ENCODE measurements at regions not wholly inside any gene's neighbourhood (a gene's known extent, or its start where the extent isn't known, plus 50 kb on each side); places are given as distances from the start of the nearest gene placed in this dataset.

- intact Hi-C loops (cut with micrococcal nuclease): loop anchor here (2.0 to 10.0 kb wide), 2 partner anchors 248 to 600 kb away; no protein-coding TSS in a partner anchor
These were observed 413.3 kb downstream of the KCTD12 start for GRCh38 chr13:76472916-76473315.

GRCh38 chr13:76471486-76471885 is 414.7 kb downstream of the KCTD12 start:
- no peaks in the 10 kb centered on the region for H3K27me3 ChIP-seq (ENCODE audit: low read depth)
- no peak overlapping the region for H3K4me3 ChIP-seq
- no peaks in the 10 kb centered on the region for H3K36me3 ChIP-seq
- H3K9me3 ChIP-seq (replicated peaks): no peaks in the 10 kb centered on the region
- DNase-seq: no peak
- TF ChIP-seq CTCF (IDR thresholded peaks at IDR 0.05; ENCODE audit: borderline replicate concordance): no peak
- intact Hi-C loops (cut with micrococcal nuclease): loop anchor here (10.0 kb wide), 1 partner anchor 247 kb away; no protein-coding TSS in a partner anchor
- peaks cover 11% of the 10 kb centered on the region for H3K4me1 ChIP-seq
- no peak overlapping the region for H3K27ac ChIP-seq (replicated peaks)

More at GRCh38 chr13:76472916-76473315, 413.3 kb downstream of the KCTD12 start:
- Histone ChIP-seq H3K27ac (replicated peaks) (no peak overlapping the region), H3K36me3 (no peaks in the 10 kb centered on the region), H3K4me3 (no peak overlapping the region), H3K4me1 (peaks cover 11% of the 10 kb centered on the region), H3K27me3 (ENCODE audit: low read depth) (no peaks in the 10 kb centered on the region), H3K9me3 (replicated peaks) (no peaks in the 10 kb centered on the region)
- TF ChIP-seq CTCF (IDR thresholded peaks at IDR 0.05; ENCODE audit: borderline replicate concordance): no peak
- DNase-seq: no peak

DNA sequence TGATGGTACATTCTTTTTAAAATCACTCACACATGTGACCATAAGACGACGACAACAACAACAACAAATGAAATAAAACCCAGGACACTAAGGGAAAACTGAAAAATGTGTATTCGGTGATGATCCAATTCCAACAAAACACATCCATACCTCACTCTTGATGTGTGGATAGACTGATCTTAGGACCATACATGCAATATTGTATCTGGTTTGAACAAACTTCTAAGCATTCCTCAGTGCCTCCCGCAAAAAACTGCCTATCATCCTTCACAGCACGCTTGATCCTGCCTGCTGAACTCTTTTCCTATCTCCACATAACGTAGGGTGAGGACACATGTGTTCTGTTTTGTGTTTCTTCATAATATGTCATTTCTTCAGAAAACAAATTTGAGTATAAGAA is 415.2 kb downstream of the KCTD12 start:
- no peak for TF ChIP-seq CTCF (IDR thresholded peaks at IDR 0.05; ENCODE audit: borderline replicate concordance)
- Histone ChIP-seq H3K27ac (replicated peaks) (no peak overlapping the region), H3K4me1 (peaks cover 11% of the 10 kb centered on the region), H3K27me3 (ENCODE audit: low read depth) (no peaks in the 10 kb centered on the region), H3K36me3 (no peaks in the 10 kb centered on the region), H3K9me3 (replicated peaks) (no peaks in the 10 kb centered on the region), H3K4me3 (no peak overlapping the region)
- no peak for DNase-seq
- intact Hi-C loops (cut with micrococcal nuclease): loop anchor here (10.0 kb wide), 1 partner anchor 246 kb away; no protein-coding TSS in a partner anchor

DNA sequence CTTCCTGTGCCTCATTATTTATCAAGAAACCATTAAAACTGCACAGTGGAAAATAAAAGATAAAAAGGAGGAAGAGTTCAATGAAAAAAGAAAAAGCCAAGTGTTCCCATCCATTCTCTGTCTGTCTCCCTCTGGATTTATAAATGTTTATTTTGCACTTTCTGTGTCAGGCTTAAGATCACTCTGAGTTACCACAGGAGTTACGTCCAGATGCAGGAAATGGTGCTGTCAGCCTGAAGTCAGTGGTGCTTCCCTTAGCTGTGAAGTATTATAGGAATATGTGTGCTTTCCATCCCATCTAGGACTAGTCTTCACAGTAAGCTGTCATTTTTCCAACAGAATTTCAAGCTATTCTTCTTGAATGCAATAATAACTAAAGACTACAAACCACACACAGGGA is 420.2 kb downstream of the KCTD12 start:
- Histone ChIP-seq H3K4me3 (no peak overlapping the region), H3K4me1 (no peaks in the 10 kb centered on the region), H3K27me3 (ENCODE audit: low read depth) (no peaks in the 10 kb centered on the region), H3K27ac (replicated peaks) (no peak overlapping the region), H3K36me3 (no peaks in the 10 kb centered on the region), H3K9me3 (replicated peaks) (no peaks in the 10 kb centered on the region)
- no peak for TF ChIP-seq CTCF (IDR thresholded peaks at IDR 0.05; ENCODE audit: borderline replicate concordance)
- intact Hi-C loops (cut with micrococcal nuclease): no loop called here
- DNase-seq: no peak

GRCh38 chr13:76463314-76463713 is 422.9 kb downstream of the KCTD12 start:
- Histone ChIP-seq H3K4me3 (no peak overlapping the region), H3K9me3 (replicated peaks) (no peaks in the 10 kb centered on the region), H3K36me3 (no peaks in the 10 kb centered on the region), H3K27me3 (ENCODE audit: low read depth) (no peaks in the 10 kb centered on the region), H3K4me1 (no peaks in the 10 kb centered on the region), H3K27ac (replicated peaks) (no peak overlapping the region)
- intact Hi-C loops (cut with micrococcal nuclease): no loop called here
- TF ChIP-seq CTCF (IDR thresholded peaks at IDR 0.05; ENCODE audit: borderline replicate concordance): no peak
- DNase-seq: no peak

Data from left ventricle myocardium inferior (tissue), 1 donor.